C4-2B (cell line): ENCODE measurements at regions not wholly inside any gene's neighbourhood (a gene's known extent, or its start where the extent isn't known, plus 50 kb on each side); places are given as distances from the start of the nearest gene placed in this dataset.

Experiments
- CTCF ChIP-seq: fragments of 450-650 bp; conservative IDR thresholded peaks from 2 replicates; pipeline ENCODE4 v1.5.1; 2017; ENCODE audit warnings: mild to moderate bottlenecking
- ZFX ChIP-seq: fragments of 450-650 bp; IDR thresholded peaks from 2 replicates; pipeline ENCODE4 v1.6.1; 2017

GRCh38 chr18:57220480-57220879, 73.6 kb downstream of the BOD1L2 start:
- no peak for TF ChIP-seq CTCF
- no peak for TF ChIP-seq ZFX
